GM12875 (cell line): ENCODE measurements at regions not wholly inside any gene's neighbourhood (a gene's known extent, or its start where the extent isn't known, plus 50 kb on each side); places are given as distances from the start of the nearest gene placed in this dataset.

Experiments
- H3K4me3 ChIP-seq: one replicate; pipeline ENCODE4 v1.5.1; 2011; ENCODE audit warnings: low read depth, low read length, control low read depth
- TF ChIP-seq, protein P1 (sequence below): IDR thresholded peaks from 2 replicates; pipeline ENCODE4 v1.5.1; 2011; ENCODE audit warnings: low read depth, mild to moderate bottlenecking, control low read depth, inconsistent platforms, low read length, moderate library complexity, borderline replicate concordance; ENCODE audit not compliant: insufficient read depth

DNA sequence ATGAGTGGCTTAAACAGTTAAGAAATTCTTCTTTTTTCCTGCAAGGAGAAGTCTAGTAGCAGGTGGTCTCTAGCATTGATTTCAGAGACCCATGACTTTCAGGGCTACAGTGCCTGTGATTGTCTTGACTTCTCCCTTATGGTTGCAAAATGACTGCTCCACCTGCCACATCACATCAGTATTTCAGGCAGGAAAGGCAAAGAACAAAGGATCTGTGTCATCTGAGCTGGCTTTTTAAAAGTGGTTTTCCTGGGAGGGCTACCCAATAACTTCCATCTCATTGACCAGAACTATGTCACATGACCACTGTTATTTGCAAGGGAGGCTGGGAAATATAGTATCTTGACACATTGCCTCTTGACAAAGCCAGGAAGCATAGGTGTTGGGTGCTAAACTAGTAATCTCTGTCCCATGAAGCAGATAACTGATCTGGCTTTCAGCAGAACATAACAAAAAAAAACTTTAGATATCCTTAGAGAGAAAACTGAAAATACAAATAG, 226.2 kb downstream of the DHX35 start:
- TF ChIP-seq, protein P1, sequence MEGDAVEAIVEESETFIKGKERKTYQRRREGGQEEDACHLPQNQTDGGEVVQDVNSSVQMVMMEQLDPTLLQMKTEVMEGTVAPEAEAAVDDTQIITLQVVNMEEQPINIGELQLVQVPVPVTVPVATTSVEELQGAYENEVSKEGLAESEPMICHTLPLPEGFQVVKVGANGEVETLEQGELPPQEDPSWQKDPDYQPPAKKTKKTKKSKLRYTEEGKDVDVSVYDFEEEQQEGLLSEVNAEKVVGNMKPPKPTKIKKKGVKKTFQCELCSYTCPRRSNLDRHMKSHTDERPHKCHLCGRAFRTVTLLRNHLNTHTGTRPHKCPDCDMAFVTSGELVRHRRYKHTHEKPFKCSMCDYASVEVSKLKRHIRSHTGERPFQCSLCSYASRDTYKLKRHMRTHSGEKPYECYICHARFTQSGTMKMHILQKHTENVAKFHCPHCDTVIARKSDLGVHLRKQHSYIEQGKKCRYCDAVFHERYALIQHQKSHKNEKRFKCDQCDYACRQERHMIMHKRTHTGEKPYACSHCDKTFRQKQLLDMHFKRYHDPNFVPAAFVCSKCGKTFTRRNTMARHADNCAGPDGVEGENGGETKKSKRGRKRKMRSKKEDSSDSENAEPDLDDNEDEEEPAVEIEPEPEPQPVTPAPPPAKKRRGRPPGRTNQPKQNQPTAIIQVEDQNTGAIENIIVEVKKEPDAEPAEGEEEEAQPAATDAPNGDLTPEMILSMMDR: no peak
- no peak overlapping the region for H3K4me3 ChIP-seq

DNA sequence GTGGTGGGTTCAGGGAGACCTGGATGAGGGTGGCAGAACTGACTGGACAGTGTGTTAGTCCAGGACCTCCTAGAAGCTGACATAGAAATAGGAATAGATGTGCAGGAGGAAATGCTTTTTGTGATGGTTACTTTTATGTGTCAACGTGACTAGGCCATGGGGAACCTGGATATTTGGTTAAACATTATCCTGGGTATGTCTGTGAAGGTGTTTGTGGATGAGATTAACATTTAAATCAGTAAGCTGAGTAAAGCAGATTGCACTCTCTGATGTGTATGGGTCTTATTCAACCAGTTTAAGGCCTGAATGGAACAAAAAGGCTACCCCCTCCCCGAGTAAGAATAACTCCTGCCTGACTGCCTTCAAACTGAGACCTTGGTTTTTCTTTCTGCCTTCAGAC, 219.3 kb downstream of the DHX35 start:
- H3K4me3 ChIP-seq: no peak overlapping the region
- TF ChIP-seq, protein P1: no peak

DNA sequence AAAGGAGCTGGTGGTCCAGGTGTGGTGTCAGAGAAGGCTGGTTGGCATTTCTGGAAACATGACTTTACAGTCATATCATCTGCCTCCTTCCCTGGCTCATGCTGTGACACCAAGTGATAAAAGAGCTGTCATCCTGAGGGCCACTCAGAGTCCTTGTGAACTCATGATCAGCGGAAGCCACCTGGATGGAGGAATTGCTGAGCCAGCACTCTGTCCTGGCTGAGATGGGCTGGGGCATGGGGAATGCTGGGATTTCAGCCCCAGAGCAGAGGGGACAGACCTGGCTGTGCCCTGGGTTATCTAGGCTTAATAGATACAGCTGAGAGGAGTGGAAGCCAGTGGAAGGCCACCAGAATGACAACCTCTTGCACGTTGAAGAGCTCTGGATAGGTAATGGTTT, 214.3 kb downstream of the DHX35 start:
- TF ChIP-seq, protein P1: no peak
- H3K4me3 ChIP-seq: no peak overlapping the region

DNA sequence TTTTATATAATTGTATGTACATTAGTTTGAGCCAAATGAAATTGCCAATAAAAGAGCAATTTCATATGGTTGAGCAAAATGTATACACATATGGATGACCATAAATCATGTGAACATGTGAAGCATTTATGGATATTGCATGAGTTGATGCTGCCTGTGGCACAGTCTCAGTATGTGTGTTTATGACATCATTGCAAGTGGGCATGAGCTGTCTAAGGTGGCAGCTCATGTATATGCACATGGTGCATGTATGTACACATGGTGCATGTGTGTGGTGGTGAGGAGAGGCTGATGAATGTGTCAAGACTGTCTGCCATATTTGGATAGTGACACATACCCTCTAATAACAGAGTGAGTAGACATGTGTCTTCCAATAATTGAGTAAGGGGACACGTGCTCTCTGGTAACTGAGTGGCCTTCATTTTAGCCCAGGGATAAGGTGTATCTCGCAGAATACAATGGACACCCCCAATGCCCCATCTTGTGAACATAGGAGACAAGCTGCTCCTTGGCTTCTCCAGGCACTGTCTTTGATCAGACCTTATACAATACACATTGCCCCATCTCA, 208.8 kb downstream of the DHX35 start:
- TF ChIP-seq, protein P1: no peak
- no peak overlapping the region for H3K4me3 ChIP-seq

DNA sequence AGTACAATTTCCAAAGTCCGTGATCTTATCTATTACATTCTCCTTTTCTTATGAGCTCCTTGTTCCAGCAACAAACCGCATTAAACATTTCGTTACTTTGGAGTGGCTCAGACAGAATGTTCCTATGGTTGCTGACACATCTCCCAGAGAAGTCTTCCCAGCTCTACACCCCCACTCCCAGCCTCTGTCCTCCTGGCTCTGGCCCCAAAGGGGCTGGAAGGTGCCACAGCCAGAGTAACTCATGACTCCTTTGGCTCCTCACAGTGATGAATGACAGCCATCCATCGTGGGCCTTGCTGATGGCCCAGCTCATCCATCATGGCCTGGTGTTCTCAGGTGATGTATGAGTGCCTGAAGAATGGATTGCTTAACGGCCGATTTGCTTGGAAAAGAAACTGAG, 203.0 kb downstream of the DHX35 start:
- no peak overlapping the region for H3K4me3 ChIP-seq
- TF ChIP-seq, protein P1: no peak

DNA sequence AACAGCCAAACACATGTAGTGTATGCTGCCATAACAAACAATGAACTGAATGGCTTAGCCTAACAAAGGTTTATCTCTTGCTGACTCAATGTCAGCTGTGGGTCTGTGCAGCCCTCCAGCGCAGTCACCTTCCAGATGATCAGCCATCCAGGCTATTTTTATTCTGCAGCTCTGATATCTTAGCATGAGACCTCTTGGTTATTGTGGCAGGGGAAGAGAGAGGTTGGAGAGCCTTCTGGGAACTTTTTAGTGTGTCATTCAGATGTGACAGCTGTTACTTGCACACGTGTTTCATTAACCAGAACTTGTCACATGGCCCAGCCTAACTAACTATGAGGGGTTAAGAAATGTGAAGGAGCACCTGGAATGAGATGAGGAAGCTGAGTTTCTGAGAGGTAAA, 202.5 kb downstream of the DHX35 start:
- no peak overlapping the region for H3K4me3 ChIP-seq
- TF ChIP-seq, protein P1: no peak

DNA sequence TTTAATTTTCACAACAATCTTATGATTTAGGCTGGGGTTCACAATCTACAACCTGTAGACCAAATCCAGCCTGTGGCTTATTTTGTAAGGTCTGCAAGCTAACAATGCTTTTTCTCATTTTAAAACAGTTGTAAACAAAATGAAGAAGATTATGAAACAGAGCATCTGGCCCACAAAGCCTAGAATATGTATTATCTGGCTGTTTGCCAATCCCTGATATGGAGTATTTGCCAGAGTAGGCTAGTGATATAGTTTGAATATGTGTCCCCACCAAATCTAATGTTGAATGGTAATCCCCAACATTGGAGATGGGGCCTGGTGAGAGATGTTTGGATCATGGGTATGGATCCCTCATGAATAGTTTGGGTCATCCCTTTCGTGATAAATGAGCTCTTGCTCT, 201.8 kb downstream of the DHX35 start:
- no peak overlapping the region for H3K4me3 ChIP-seq
- TF ChIP-seq, protein P1: no peak
